Lung (tissue), 11 donors: ENCODE measurements at regions not wholly inside any gene's neighbourhood (a gene's known extent, or its start where the extent isn't known, plus 50 kb on each side); places are given as distances from the start of the nearest gene placed in this dataset.

Experiments
- ATAC-seq: fragments of 200-7000 bp; cut with Tn5 transposase; one replicate; pipeline ENCODE4 v1.9.1; 2020; ENCODE audit warnings: moderate number of reproducible peaks; ENCODE audit not compliant: insufficient read depth, low FRiP score
- DNase-seq, 3 donors: peaks; one replicate each; pipeline ENCODE4 v3.0.0-alpha.2; 2013 to 2017
- H3K27ac ChIP-seq, 2 donors: one replicate each; pipeline ENCODE4 v1.5.1; 2013; ENCODE audit warnings: mild to moderate bottlenecking in 2 of 2, moderate library complexity in 2 of 2, control low read depth in 1 of 2, inconsistent platforms in 1 of 2, low read depth in 1 of 2, low read length in 1 of 2
- H3K27me3 ChIP-seq, 3 donors: one replicate each; pipeline ENCODE4 v1.5.1; 2013; ENCODE audit warnings: low read length in 2 of 3; ENCODE audit not compliant: control insufficient read depth in 3 of 3, insufficient read depth in 3 of 3
- H3K36me3 ChIP-seq, 4 donors: one replicate each; pipeline ENCODE4 v1.5.1; 2013; ENCODE audit warnings: low read length in 4 of 4, mild to moderate bottlenecking in 1 of 4, moderate library complexity in 1 of 4; ENCODE audit not compliant: control insufficient read depth in 4 of 4, insufficient read depth in 4 of 4
- H3K4me1 ChIP-seq, 5 donors: one replicate each; pipeline ENCODE4 v1.5.1; 2013; ENCODE audit warnings: low read length in 5 of 5, mild to moderate bottlenecking in 2 of 5, moderate library complexity in 1 of 5; ENCODE audit not compliant: control insufficient read depth in 5 of 5, insufficient read depth in 5 of 5
- H3K4me3 ChIP-seq: one replicate; pipeline ENCODE4 v1.5.1; 2013; ENCODE audit warnings: mild to moderate bottlenecking, control low read depth, moderate library complexity
- H3K9ac ChIP-seq, 2 donors: one replicate each; pipeline ENCODE4 v1.5.1; 2013; ENCODE audit warnings: low read length in 2 of 2, control low read depth in 1 of 2; ENCODE audit not compliant: insufficient read depth in 1 of 2
- H3K9me3 ChIP-seq, 4 donors: one replicate each; pipeline ENCODE4 v1.5.1; 2013; ENCODE audit warnings: low read length in 3 of 4, mild to moderate bottlenecking in 1 of 4, moderate library complexity in 1 of 4; ENCODE audit not compliant: control insufficient read depth in 4 of 4, insufficient read depth in 3 of 4
- CTCF ChIP-seq: IDR thresholded peaks from 2 replicates; pipeline ENCODE4 v1.5.1; 2012; ENCODE audit warnings: mild to moderate bottlenecking; ENCODE audit errors: control extremely low read depth, extremely low read depth
- WGBS, 2 donors: extraction: QIAGEN DNeasy Blood & Tissue Kit; methylation state at CpG; one replicate each; pipeline ENCODE4 v1.1.7; 2013; 5-methylcytosine and 5-hydroxymethylcytosine counted together
- donor health status: control.
- donor health status: control.
- donor health status: Bipolar disorder and iron deficiency.
- donor health status: healthy.
- donor health status: DM: yes; HTN: yes; CAD: no.

- H3K9me3 ChIP-seq: no peaks in the 10 kb centered on the region
- no peak for ATAC-seq
- no peaks in the 10 kb centered on the region for H3K4me1 ChIP-seq
- no peak overlapping the region for H3K9ac ChIP-seq
- DNase-seq: no peak
- H3K36me3 ChIP-seq: no peaks in the 10 kb centered on the region
- no peaks in the 10 kb centered on the region for H3K27me3 ChIP-seq
- WGBS, 2 donors: 92% methylated on average over 1 of the region's 1 CpG
- no peak for TF ChIP-seq CTCF
- no peak overlapping the region for H3K4me3 ChIP-seq
- H3K27ac ChIP-seq: no peak overlapping the region
Observed at GRCh38 chr10:53276797-53277196, 504.2 kb upstream of the MBL2 start.

DNA sequence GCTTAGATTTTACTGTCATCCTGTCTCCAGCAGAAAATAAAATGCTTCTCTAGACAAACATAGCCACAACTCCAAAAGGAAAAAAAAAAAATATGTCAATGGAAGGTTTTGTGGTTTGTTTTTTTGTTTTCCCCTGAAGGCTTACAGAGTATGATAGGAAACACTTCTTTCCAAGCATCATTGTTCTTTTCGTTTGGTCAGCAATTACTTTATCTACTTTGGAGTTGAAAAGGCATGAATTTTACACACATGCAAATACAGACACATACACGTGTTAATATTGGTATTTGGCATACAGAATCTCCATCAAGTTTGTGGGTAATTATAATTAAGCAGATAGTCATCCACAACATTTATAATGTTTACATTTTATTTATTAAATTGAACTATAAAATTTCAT, 496.9 kb upstream of the MBL2 start:
- no peak for TF ChIP-seq CTCF
- Histone ChIP-seq H3K9me3 (no peaks in the 10 kb centered on the region), H3K27me3 (no peaks in the 10 kb centered on the region), H3K4me1 (no peaks in the 10 kb centered on the region), H3K9ac (no peak overlapping the region), H3K4me3 (no peak overlapping the region), H3K36me3 (no peaks in the 10 kb centered on the region), H3K27ac (no peak overlapping the region)
- no peak for DNase-seq
- no peak for ATAC-seq
- WGBS, 2 donors: 52 to 73% methylated on average over 2 of the region's 2 CpGs

GRCh38 chr10:53260213-53260612, 487.6 kb upstream of the MBL2 start:
- H3K27ac ChIP-seq: no peak overlapping the region
- no peak for DNase-seq
- H3K36me3 ChIP-seq: no peaks in the 10 kb centered on the region
- TF ChIP-seq CTCF: no peak
- H3K9me3 ChIP-seq: no peaks in the 10 kb centered on the region
- no peak overlapping the region for H3K4me3 ChIP-seq
- H3K4me1 ChIP-seq: peaks cover 0 to 7% (median 0%) of the 10 kb centered on the region in 5 donors
- WGBS, 2 donors: 52 to 83% methylated on average over 1 of the region's 1 CpG
- peaks cover 0 to 5% (median 2%) of the 10 kb centered on the region in 3 donors for H3K27me3 ChIP-seq
- no peak for ATAC-seq
- no peak overlapping the region for H3K9ac ChIP-seq

DNA sequence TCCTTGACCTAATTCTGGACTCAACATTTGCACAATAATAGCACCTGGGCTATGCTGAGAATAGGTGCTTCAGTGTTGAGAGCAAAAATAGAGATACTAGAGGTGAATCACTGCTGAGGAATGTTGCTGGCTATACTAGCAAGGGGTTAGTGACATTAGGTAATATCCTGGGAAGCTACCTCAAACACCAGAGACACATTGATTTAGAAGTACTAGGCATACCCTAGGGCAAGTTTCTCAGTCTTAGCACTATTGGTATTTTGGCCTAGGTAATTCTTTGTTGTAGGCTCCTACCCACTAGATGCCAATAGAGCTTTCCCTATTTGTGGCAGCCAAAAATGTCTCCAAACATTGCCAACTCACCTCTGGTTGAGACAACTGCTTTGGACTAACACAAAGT, 484.0 kb upstream of the MBL2 start:
- no peak overlapping the region for H3K27ac ChIP-seq
- ATAC-seq (peak; percentile 63), DNase-seq (no peak)
- H3K4me1 ChIP-seq: peaks cover 0 to 7% (median 0%) of the 10 kb centered on the region in 5 donors
- peaks cover 0 to 6% (median 2%) of the 10 kb centered on the region in 4 donors for H3K9me3 ChIP-seq
- TF ChIP-seq CTCF: no peak
- no peak overlapping the region for H3K4me3 ChIP-seq
- H3K27me3 ChIP-seq: peaks cover 0 to 5% (median 0%) of the 10 kb centered on the region in 3 donors
- no peak overlapping the region for H3K9ac ChIP-seq
- no peaks in the 10 kb centered on the region for H3K36me3 ChIP-seq
